ENCODE measurements at regions not wholly inside any gene's neighbourhood (a gene's known extent, or its start where the extent isn't known, plus 50 kb on each side); places are given as distances from the start of the nearest gene placed in this dataset.

DNA sequence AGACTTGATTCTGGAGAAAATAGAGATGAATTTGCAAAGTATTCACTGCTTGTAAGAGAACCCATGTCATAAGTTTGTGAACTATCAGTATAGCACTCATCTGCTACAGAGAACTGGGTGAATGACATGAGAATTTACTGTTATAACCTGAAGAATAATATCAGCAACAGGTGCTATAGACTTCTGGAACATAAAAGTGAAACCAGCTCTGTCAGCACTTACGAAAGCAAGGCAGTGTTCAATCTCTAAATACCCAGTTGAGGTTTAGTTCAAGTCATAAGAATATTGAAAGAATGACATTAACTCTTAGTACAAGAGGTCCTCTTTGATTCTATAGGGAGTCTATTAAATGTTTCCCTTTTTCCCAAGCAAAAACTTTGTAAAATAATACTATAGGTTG is 232.9 kb upstream of the ANKRD50 start:
- ChIA-PET CTCF (no interaction called here), POLR2A (no interaction called here), RAD21 (ENCODE audit: unreplicated experiment) (no interaction called here), SMC1A (ENCODE audit: uncharacterized antibody, unreplicated experiment) (interaction anchor here (1.8 kb wide), 1 partner anchor 11 kb away, joined by 3 read pairs; no protein-coding TSS in a partner anchor)
- H3K27me3 ChIP-seq (replicated peaks in 1 of 2; ENCODE audit: control insufficient read depth in 2 of 2, insufficient read depth in 2 of 2, low read length in 1 of 2): no peaks in the 10 kb centered on the region
- in situ Hi-C loops (cut with MboI): no loop called here
- no peaks in the 10 kb centered on the region for H4K20me1 ChIP-seq (ENCODE audit: control insufficient read depth, insufficient read depth)
- H3K36me3 ChIP-seq (ENCODE audit: control insufficient read depth in 2 of 2, insufficient read depth in 2 of 2, low read length in 1 of 2): no peaks in the 10 kb centered on the region
- FAIRE-seq: no peak
- ATAC-seq: peak; percentile 73
- TF ChIP-seq ZZZ3 (IDR thresholded peaks at IDR 0.05; ENCODE audit: control insufficient read depth, insufficient read length, low read depth) (no peak), CBFB (IDR thresholded peaks at IDR 0.05; ENCODE audit: low read depth) (no peak), MTA3 (IDR thresholded peaks at IDR 0.05; ENCODE audit: borderline replicate concordance, low read length) (no peak), TCF12 (IDR thresholded peaks at IDR 0.05; ENCODE audit: low read depth, low read length) (no peak), JUNB (IDR thresholded peaks at IDR 0.05) (peak; percentile 42)
- TF ChIP-seq, protein P1, sequence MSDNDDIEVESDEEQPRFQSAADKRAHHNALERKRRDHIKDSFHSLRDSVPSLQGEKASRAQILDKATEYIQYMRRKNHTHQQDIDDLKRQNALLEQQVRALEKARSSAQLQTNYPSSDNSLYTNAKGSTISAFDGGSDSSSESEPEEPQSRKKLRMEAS (IDR thresholded peaks at IDR 0.05; ENCODE audit: low read depth, low read length): no peak
- TF ChIP-seq, protein P2, sequence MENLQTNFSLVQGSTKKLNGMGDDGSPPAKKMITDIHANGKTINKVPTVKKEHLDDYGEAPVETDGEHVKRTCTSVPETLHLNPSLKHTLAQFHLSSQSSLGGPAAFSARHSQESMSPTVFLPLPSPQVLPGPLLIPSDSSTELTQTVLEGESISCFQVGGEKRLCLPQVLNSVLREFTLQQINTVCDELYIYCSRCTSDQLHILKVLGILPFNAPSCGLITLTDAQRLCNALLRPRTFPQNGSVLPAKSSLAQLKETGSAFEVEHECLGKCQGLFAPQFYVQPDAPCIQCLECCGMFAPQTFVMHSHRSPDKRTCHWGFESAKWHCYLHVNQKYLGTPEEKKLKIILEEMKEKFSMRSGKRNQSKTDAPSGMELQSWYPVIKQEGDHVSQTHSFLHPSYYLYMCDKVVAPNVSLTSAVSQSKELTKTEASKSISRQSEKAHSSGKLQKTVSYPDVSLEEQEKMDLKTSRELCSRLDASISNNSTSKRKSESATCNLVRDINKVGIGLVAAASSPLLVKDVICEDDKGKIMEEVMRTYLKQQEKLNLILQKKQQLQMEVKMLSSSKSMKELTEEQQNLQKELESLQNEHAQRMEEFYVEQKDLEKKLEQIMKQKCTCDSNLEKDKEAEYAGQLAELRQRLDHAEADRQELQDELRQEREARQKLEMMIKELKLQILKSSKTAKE (IDR thresholded peaks at IDR 0.05; ENCODE audit: low read depth, poor library complexity, severe bottlenecking): no peak
- 35% methylated on average over 1 of the region's 1 CpG for WGBS (ENCODE audit: insufficient coverage, insufficient replicate concordance, low lambda C conversion rate, missing lambda C conversion rate)
- no peak for DNase-seq (ENCODE audit: low read depth, low spot score)
- H3K9me3 ChIP-seq (replicated peaks; ENCODE audit: control insufficient read depth, insufficient read depth, low read length): no peaks in the 10 kb centered on the region
- H3K9ac ChIP-seq (ENCODE audit: control insufficient read depth, insufficient read depth, low read length): no peak overlapping the region
- no peak overlapping the region for H3K4me2 ChIP-seq (ENCODE audit: control insufficient read depth, insufficient read depth)
- no peak overlapping the region for H2AFZ ChIP-seq (ENCODE audit: control insufficient read depth, low read depth, low read length)
- H3K4me3 ChIP-seq: no peak overlapping the region
- H3K4me1 ChIP-seq (ENCODE audit: control insufficient read depth, insufficient read depth, low read length): no peaks in the 10 kb centered on the region
- intact Hi-C loops (cut with micrococcal nuclease; ENCODE audit: unreplicated experiment): no loop called here
- no peak overlapping the region for H3K27ac ChIP-seq (ENCODE audit: control insufficient read depth, insufficient read depth)
- no peaks in the 10 kb centered on the region for H3K79me2 ChIP-seq (ENCODE audit: control insufficient read depth, insufficient read depth, low read length)
- no TSS peak for BruUV-seq (replicated peaks)

All from GM12878 (cell line).